Hepatocyte (in vitro differentiated cells): ENCODE measurements at regions not wholly inside any gene's neighbourhood (a gene's known extent, or its start where the extent isn't known, plus 50 kb on each side); places are given as distances from the start of the nearest gene placed in this dataset.
"Not testable (repeated sequence)": the region's sequence is repeated elsewhere in the genome, so short reads cannot be mapped to it uniquely, and the experiment has no call there.

Experiments used
- DNase-seq: peaks from one replicate; pipeline ENCODE4 v3.0.0-alpha.2; 2016; ENCODE audit warnings: low spot score
- H2AFZ ChIP-seq: fragments of 200-600 bp; sonication (generic); 2 replicates; pipeline ENCODE4 v1.6.0; 2016; ENCODE audit warnings: antibody characterized with exemption, mild to moderate bottlenecking
- H3K27ac ChIP-seq: fragments of 200-600 bp; sonication (generic); 2 replicates; pipeline ENCODE4 v1.5.1; 2016; ENCODE audit warnings: mild to moderate bottlenecking
- H3K27me3 ChIP-seq: fragments of 200-600 bp; sonication (generic); 2 replicates; pipeline ENCODE4 v1.6.1; 2016
- H3K36me3 ChIP-seq: fragments of 200-600 bp; sonication (generic); replicated peaks from 2 replicates; pipeline ENCODE4 v1.5.1; 2016; ENCODE audit warnings: low read depth; ENCODE audit not compliant: insufficient read depth
- H3K4me1 ChIP-seq: fragments of 200-600 bp; sonication (generic); 2 replicates; pipeline ENCODE4 v1.5.1; 2016; ENCODE audit warnings: mild to moderate bottlenecking, moderate library complexity; ENCODE audit not compliant: insufficient read depth
- H3K4me2 ChIP-seq: fragments of 200-600 bp; sonication (generic); 2 replicates; pipeline ENCODE4 v1.6.0; 2016
- H3K4me3 ChIP-seq: fragments of 200-600 bp; sonication (generic); 2 replicates; pipeline ENCODE4 v1.5.1; 2016; ENCODE audit warnings: mild to moderate bottlenecking
- H3K79me2 ChIP-seq: fragments of 200-600 bp; sonication (generic); 2 replicates; pipeline ENCODE4 v1.6.0; 2017; ENCODE audit warnings: mild to moderate bottlenecking
- H3K9me2 ChIP-seq: fragments of 200-600 bp; sonication (generic); replicated peaks from 2 replicates; pipeline ENCODE4 v1.6.0; 2017; ENCODE audit warnings: mild to moderate bottlenecking; ENCODE audit not compliant: insufficient read depth
- H3K9me3 ChIP-seq: fragments of 200-600 bp; sonication (generic); 2 replicates; pipeline ENCODE4 v1.5.1; 2016; ENCODE audit warnings: low read depth, mild to moderate bottlenecking
- H4K20me1 ChIP-seq: fragments of 200-600 bp; sonication (generic); 2 replicates; pipeline ENCODE4 v1.6.0; 2016; ENCODE audit warnings: mild to moderate bottlenecking; ENCODE audit not compliant: insufficient read depth, poor library complexity, severe bottlenecking
- CTCF ChIP-seq: fragments of 200-600 bp; sonication (generic); IDR thresholded peaks from 2 replicates; pipeline ENCODE4 v1.5.1; 2016; ENCODE audit warnings: antibody characterized with exemption, mild to moderate bottlenecking; ENCODE audit not compliant: poor library complexity
- EZH2 ChIP-seq: fragments of 200-600 bp; sonication (generic); IDR thresholded peaks from 2 replicates; pipeline ENCODE4 v1.6.1; 2016; ENCODE audit warnings: antibody characterized with exemption, mild to moderate bottlenecking, borderline replicate concordance
- EZH2phosphoT487 ChIP-seq: fragments of 200-600 bp; sonication (generic); IDR thresholded peaks from one replicate; pipeline ENCODE4 v1.6.1; 2018; ENCODE audit warnings: antibody characterized with exemption, mild to moderate bottlenecking, low read depth, moderate library complexity; ENCODE audit not compliant: unreplicated experiment, severe bottlenecking
- WGBS: methylation state at CpG from one replicate; pipeline ENCODE4 v1.1.6; 2016; ENCODE audit warnings: low lambda C conversion rate; ENCODE audit errors: missing lambda C conversion rate; 5-methylcytosine and 5-hydroxymethylcytosine counted together

- no peak overlapping the region for H3K4me3 ChIP-seq
- no peaks in the 10 kb centered on the region for H3K9me2 ChIP-seq
- H3K4me1 ChIP-seq, result no peaks in the 10 kb centered on the region
- no peaks in the 10 kb centered on the region for H3K79me2 ChIP-seq
- no peak overlapping the region for H3K4me2 ChIP-seq
- peaks cover 5% of the 10 kb centered on the region for H3K9me3 ChIP-seq
- no peaks in the 10 kb centered on the region for H3K27me3 ChIP-seq
- H2AFZ ChIP-seq, result no peak overlapping the region
- TF ChIP-seq EZH2 (no peak), EZH2phosphoT487 (no peak), CTCF (no peak)
- H4K20me1 ChIP-seq, result no peaks in the 10 kb centered on the region
- no peak for DNase-seq
- WGBS, result 84% methylated on average over 18 of the region's 26 CpGs
- no peaks in the 10 kb centered on the region for H3K36me3 ChIP-seq
- no peak overlapping the region for H3K27ac ChIP-seq
Measured at GRCh38 chr17:26963163-26963503, 330.8 kb upstream of the WSB1 start.

- H3K27ac ChIP-seq, H3K27me3 ChIP-seq, H3K4me1 ChIP-seq, DNase-seq, H3K4me3 ChIP-seq, H3K79me2 ChIP-seq, H2AFZ ChIP-seq, H3K4me2 ChIP-seq, H3K9me3 ChIP-seq, H3K36me3 ChIP-seq, H4K20me1 ChIP-seq, H3K9me2 ChIP-seq: not testable (repeated sequence)
- WGBS, result 66% methylated on average over 1 of the region's 1 CpG
Measured at GRCh38 chr17:26965898-26966624, 327.9 kb upstream of the WSB1 start.

GRCh38 chr17:26966625-26967179 lies 327.2 kb upstream of the WSB1 start:
- H3K4me1 ChIP-seq, H3K36me3 ChIP-seq, H3K27me3 ChIP-seq, H4K20me1 ChIP-seq, H3K27ac ChIP-seq, H3K9me3 ChIP-seq, H2AFZ ChIP-seq, H3K4me3 ChIP-seq, H3K79me2 ChIP-seq, H3K4me2 ChIP-seq, H3K9me2 ChIP-seq, DNase-seq: not testable (repeated sequence)
- 70% methylated on average over 2 of the region's 2 CpGs for WGBS

GRCh38 chr17:26981845-26982425 lies 312.0 kb upstream of the WSB1 start:
- H3K9me2 ChIP-seq, H3K36me3 ChIP-seq, H3K27me3 ChIP-seq, H3K4me3 ChIP-seq, H3K9me3 ChIP-seq, DNase-seq, H3K4me2 ChIP-seq, H3K27ac ChIP-seq, H3K79me2 ChIP-seq, H2AFZ ChIP-seq, H3K4me1 ChIP-seq, H4K20me1 ChIP-seq: not testable (repeated sequence)
- 94% methylated on average over 30 of the region's 30 CpGs for WGBS

- not testable (repeated sequence) for H3K27ac ChIP-seq, H4K20me1 ChIP-seq, H3K9me3 ChIP-seq, H3K9me2 ChIP-seq, DNase-seq, H3K79me2 ChIP-seq, H3K27me3 ChIP-seq, H3K4me3 ChIP-seq, H2AFZ ChIP-seq, H3K4me1 ChIP-seq, H3K36me3 ChIP-seq, H3K4me2 ChIP-seq
- 90% methylated on average over 3 of the region's 3 CpGs for WGBS
Measured at GRCh38 chr17:26982563-26982962, 311.4 kb upstream of the WSB1 start.

GRCh38 chr17:26987851-26988250 lies 306.1 kb upstream of the WSB1 start:
- H3K27ac ChIP-seq, H3K4me3 ChIP-seq, H2AFZ ChIP-seq, H3K4me2 ChIP-seq, DNase-seq, H3K4me1 ChIP-seq, H3K27me3 ChIP-seq, H3K79me2 ChIP-seq, H4K20me1 ChIP-seq, H3K9me3 ChIP-seq, H3K9me2 ChIP-seq, H3K36me3 ChIP-seq: not testable (repeated sequence)
- 64% methylated on average over 3 of the region's 3 CpGs for WGBS

GRCh38 chr17:26994648-26995047 lies 299.3 kb upstream of the WSB1 start:
- not testable (repeated sequence) for H3K27me3 ChIP-seq, H4K20me1 ChIP-seq, H3K4me3 ChIP-seq, H3K36me3 ChIP-seq, H3K9me3 ChIP-seq, H3K27ac ChIP-seq, H3K9me2 ChIP-seq, H3K4me1 ChIP-seq, H3K4me2 ChIP-seq, DNase-seq, H2AFZ ChIP-seq, H3K79me2 ChIP-seq
- 74% methylated on average over 6 of the region's 6 CpGs for WGBS
